H7 (cell line): ENCODE measurements at regions not wholly inside any gene's neighbourhood (a gene's known extent, or its start where the extent isn't known, plus 50 kb on each side); places are given as distances from the start of the nearest gene placed in this dataset.
A peak's percentile ranks its signal among the peaks of the same experiment; 100 is the strongest.

Source experiments
- DNase-seq: peaks from one replicate; pipeline ENCODE4 v3.0.0; 2012
- H3K27me3 ChIP-seq: 2 replicates; pipeline ENCODE4 v1.6.0; 2011; ENCODE audit warnings: mild to moderate bottlenecking, low read length; ENCODE audit not compliant: control insufficient read depth, insufficient read depth
- H3K36me3 ChIP-seq: replicated peaks from 2 replicates; pipeline ENCODE4 v1.5.1; 2011; ENCODE audit warnings: low read length; ENCODE audit not compliant: control insufficient read depth, insufficient read depth
- H3K4me3 ChIP-seq: 2 replicates; pipeline ENCODE4 v1.5.1; 2011; ENCODE audit warnings: low read depth, mild to moderate bottlenecking, control low read depth, low read length, moderate library complexity; ENCODE audit not compliant: insufficient read depth

GRCh38 chr4:1475277-1476139, 69.3 kb upstream of the NKX1-1 start:
- DNase-seq: no peak
- no peak overlapping the region for H3K4me3 ChIP-seq
- H3K36me3 ChIP-seq: no peaks in the 10 kb centered on the region
- no peaks in the 10 kb centered on the region for H3K27me3 ChIP-seq

DNA sequence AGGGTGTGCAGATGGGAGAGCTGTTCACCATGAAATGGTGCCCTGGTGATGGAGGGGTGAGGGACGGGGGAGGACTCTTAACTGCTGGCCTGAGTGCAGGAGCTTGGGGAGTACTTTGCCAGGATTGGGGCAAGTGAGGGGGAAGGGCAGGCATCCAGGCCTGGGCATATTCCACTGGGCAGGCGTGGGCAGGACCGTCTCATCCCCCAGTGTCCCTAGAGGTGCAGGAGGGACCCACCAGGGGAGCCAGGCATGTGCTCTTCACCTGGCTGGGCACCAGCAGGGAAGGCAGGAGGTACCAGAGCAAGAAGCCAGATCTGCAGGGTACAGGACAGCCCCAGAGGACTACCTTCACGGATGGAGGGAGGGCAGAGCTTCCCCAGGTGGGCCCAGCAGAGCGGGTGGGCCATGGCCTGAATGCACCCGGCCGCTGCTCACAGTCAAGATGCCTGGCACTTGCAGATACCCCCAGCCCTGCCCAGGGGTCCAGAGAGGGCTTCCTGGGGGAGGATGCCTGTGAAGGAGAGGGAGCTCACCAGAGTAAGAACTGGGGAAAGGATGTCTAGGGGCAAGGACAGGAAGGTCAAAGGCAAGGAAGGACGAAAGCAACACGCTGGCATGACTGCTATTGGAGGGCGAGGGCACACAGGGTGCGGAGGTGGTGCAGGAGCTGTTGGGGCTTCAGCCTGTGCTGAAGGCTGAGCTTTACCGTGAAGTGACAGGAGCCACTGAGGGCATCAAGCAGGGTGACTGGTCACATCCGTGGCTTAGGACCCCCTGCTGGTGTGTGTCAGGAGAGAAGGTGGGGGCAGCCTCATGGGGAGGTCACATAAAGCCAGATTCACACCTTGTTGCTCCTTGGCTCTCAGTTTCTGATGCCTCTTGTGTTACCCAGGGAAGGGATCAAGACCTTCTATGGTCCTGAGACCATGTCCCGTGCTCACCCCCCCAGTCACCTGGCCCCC, 68.2 kb upstream of the NKX1-1 start:
- peak; percentile 19 for DNase-seq
- no peaks in the 10 kb centered on the region for H3K36me3 ChIP-seq
- H3K4me3 ChIP-seq: no peak overlapping the region
- H3K27me3 ChIP-seq: no peaks in the 10 kb centered on the region

GRCh38 chr4:1473718-1474117, 67.5 kb upstream of the NKX1-1 start:
- Histone ChIP-seq H3K36me3 (no peaks in the 10 kb centered on the region), H3K27me3 (no peaks in the 10 kb centered on the region), H3K4me3 (no peak overlapping the region)
- DNase-seq: peak; percentile 26

DNA sequence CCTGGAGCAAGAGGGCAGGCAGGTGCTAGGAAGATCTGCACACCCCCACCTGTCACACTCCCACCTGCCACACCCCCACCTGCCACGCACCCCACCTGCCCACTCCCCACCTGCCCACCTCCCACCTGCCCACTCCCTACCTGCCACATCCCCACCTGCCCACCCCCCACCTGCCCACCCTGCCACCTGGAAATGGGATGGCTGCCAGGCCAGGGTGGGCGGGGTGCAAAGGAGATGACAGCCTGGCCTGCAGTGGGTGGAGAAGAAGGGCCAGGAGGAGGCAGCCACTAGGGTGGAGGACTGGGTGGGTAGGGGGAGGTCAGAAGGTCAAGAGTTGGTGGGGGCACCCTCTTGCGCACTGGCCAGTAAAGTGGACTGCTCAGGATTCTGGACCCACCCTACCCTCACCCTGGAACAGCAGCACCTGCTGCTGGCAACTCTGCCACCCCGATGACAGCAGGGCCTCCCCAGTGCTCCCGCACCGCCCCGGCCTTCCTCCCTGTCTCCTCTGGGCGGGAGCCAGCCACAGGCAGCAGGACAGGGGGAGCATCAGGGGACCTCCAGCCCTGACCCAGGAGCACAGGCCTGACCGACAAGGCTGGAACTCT, 66.8 kb upstream of the NKX1-1 start:
- H3K36me3 ChIP-seq: no peaks in the 10 kb centered on the region
- no peak overlapping the region for H3K4me3 ChIP-seq
- DNase-seq: peak; percentile 45
- H3K27me3 ChIP-seq: no peaks in the 10 kb centered on the region

GRCh38 chr4:1472148-1472797, 66.0 kb upstream of the NKX1-1 start:
- Histone ChIP-seq H3K27me3 (no peaks in the 10 kb centered on the region), H3K4me3 (no peak overlapping the region), H3K36me3 (no peaks in the 10 kb centered on the region)
- DNase-seq: peak; percentile 52

DNA sequence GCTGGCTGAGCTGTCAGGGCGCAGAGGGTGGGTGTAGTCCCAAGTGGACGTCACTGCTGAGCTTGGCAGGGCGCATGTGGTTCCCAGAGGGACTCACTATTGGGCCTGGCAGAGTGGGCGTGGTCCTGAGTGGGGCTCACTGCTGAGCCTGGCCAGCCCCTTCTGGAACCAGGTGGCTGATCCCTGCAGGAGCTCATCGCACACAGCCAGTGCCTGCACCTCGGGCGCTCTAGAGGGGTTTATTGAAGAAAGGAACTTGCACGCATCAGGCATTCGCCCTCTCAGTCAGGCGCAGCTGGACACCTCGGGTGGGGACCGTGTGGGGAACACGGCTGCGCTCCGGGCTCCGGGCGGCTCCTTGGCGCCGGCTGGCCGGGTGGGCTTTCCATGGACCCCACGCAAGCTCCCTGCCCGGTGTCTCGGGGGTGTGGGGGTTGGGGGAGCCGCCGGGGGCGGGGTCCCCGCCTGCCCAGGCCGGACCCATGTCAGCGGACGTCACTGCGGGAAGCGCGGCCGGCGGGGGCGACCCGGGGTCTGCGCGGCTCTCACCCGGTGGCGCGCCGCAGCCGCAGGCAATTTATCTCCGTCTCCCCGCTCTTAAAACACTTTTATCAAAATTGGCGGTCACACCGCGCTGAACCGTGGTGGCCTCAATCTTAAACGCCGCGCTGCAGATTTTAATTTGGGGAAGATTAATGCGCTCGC, 65.4 kb upstream of the NKX1-1 start:
- no peaks in the 10 kb centered on the region for H3K36me3 ChIP-seq
- H3K27me3 ChIP-seq: no peaks in the 10 kb centered on the region
- H3K4me3 ChIP-seq: no peak overlapping the region
- DNase-seq: peak; percentile 51

GRCh38 chr4:1470816-1471442, 64.7 kb upstream of the NKX1-1 start:
- H3K36me3 ChIP-seq: no peaks in the 10 kb centered on the region
- no peaks in the 10 kb centered on the region for H3K27me3 ChIP-seq
- DNase-seq: peak; percentile 41
- no peak overlapping the region for H3K4me3 ChIP-seq

DNA sequence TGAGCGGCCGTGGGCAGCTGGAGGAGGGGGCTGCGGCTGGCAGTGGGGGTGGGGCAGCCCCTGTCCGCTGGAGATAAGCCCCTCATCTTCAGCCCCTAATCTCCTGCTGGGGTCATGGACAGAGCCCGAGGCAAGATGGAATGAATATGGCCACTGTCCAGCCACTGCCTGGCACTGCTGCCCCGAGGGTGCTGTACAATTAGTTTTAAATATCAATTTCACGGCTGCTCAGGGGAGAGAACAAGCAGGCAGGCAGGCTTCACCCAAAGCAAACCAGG, 64.1 kb upstream of the NKX1-1 start:
- no peak for DNase-seq
- no peaks in the 10 kb centered on the region for H3K27me3 ChIP-seq
- H3K4me3 ChIP-seq: no peak overlapping the region
- H3K36me3 ChIP-seq: no peaks in the 10 kb centered on the region

GRCh38 chr4:1469607-1470392, 63.6 kb upstream of the NKX1-1 start:
- no peaks in the 10 kb centered on the region for H3K36me3 ChIP-seq
- no peaks in the 10 kb centered on the region for H3K27me3 ChIP-seq
- peak; percentile 25 for DNase-seq
- H3K4me3 ChIP-seq: no peak overlapping the region

- Histone ChIP-seq H3K27me3 (no peaks in the 10 kb centered on the region), H3K36me3 (no peaks in the 10 kb centered on the region), H3K4me3 (no peak overlapping the region)
- DNase-seq: no peak
Observed at GRCh38 chr4:1469043-1469442, 62.8 kb upstream of the NKX1-1 start.

- DNase-seq: no peak
- H3K27me3 ChIP-seq: no peaks in the 10 kb centered on the region
- H3K36me3 ChIP-seq: no peaks in the 10 kb centered on the region
- no peak overlapping the region for H3K4me3 ChIP-seq
Observed at GRCh38 chr4:1467581-1468458, 61.6 kb upstream of the NKX1-1 start.

DNA sequence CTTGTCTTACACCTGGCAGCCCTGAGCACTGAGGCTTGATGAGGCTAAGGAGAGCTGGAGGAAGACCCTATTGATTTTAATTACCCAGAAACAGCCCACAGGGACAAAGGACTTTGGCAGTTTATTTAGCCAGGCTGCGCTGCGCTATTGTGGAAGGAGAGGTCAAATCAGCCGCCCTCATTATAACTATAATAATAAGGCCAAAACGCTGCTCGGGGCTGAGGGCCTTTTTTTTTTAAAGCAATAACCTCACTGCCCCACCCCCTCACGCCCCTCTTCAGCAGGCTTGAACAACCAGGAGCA, 60.6 kb upstream of the NKX1-1 start:
- Histone ChIP-seq H3K4me3 (no peak overlapping the region), H3K27me3 (no peaks in the 10 kb centered on the region), H3K36me3 (no peaks in the 10 kb centered on the region)
- DNase-seq: no peak
